ENCODE measurements at regions not wholly inside any gene's neighbourhood (a gene's known extent, or its start where the extent isn't known, plus 50 kb on each side); places are given as distances from the start of the nearest gene placed in this dataset.

- TF ChIP-seq EZH2 (IDR thresholded peaks at IDR 0.05; ENCODE audit: low read length, unreplicated experiment) (no peak), EZH2phosphoT487 (IDR thresholded peaks at IDR 0.05; ENCODE audit: borderline replicate concordance, low read length) (no peak)
- TF ChIP-seq, protein P1, sequence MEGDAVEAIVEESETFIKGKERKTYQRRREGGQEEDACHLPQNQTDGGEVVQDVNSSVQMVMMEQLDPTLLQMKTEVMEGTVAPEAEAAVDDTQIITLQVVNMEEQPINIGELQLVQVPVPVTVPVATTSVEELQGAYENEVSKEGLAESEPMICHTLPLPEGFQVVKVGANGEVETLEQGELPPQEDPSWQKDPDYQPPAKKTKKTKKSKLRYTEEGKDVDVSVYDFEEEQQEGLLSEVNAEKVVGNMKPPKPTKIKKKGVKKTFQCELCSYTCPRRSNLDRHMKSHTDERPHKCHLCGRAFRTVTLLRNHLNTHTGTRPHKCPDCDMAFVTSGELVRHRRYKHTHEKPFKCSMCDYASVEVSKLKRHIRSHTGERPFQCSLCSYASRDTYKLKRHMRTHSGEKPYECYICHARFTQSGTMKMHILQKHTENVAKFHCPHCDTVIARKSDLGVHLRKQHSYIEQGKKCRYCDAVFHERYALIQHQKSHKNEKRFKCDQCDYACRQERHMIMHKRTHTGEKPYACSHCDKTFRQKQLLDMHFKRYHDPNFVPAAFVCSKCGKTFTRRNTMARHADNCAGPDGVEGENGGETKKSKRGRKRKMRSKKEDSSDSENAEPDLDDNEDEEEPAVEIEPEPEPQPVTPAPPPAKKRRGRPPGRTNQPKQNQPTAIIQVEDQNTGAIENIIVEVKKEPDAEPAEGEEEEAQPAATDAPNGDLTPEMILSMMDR (conservative IDR thresholded peaks at IDR 0.05; ENCODE audit: low read depth, low read length): no peak
These were observed 177.6 kb downstream of the SUCLG1 start for GRCh38 chr2:84281510-84281909.
